ENCODE measurements at regions not wholly inside any gene's neighbourhood (a gene's known extent, or its start where the extent isn't known, plus 50 kb on each side); places are given as distances from the start of the nearest gene placed in this dataset.
"Not testable (repeated sequence)": the region's sequence is repeated elsewhere in the genome, so short reads cannot be mapped to it uniquely, and the experiment has no call there.

- no TSS peak for BruUV-seq (replicated peaks)
- intact Hi-C loops (cut with micrococcal nuclease; ENCODE audit: unreplicated experiment) = no loop called here
- TF ChIP-seq, protein P1, sequence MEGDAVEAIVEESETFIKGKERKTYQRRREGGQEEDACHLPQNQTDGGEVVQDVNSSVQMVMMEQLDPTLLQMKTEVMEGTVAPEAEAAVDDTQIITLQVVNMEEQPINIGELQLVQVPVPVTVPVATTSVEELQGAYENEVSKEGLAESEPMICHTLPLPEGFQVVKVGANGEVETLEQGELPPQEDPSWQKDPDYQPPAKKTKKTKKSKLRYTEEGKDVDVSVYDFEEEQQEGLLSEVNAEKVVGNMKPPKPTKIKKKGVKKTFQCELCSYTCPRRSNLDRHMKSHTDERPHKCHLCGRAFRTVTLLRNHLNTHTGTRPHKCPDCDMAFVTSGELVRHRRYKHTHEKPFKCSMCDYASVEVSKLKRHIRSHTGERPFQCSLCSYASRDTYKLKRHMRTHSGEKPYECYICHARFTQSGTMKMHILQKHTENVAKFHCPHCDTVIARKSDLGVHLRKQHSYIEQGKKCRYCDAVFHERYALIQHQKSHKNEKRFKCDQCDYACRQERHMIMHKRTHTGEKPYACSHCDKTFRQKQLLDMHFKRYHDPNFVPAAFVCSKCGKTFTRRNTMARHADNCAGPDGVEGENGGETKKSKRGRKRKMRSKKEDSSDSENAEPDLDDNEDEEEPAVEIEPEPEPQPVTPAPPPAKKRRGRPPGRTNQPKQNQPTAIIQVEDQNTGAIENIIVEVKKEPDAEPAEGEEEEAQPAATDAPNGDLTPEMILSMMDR (IDR thresholded peaks at IDR 0.05; ENCODE audit: unreplicated experiment) = no peak
- H3K4me3 Mint-ChIP-seq (ENCODE audit: low read depth, unreplicated experiment) = no peak overlapping the region
- H3K36me3 Mint-ChIP-seq (ENCODE audit: insufficient read depth, unreplicated experiment) = no peaks in the 10 kb centered on the region
- CTCF ChIA-PET = no interaction called here
- DNase-seq = no peak
- H3K9me3 Mint-ChIP-seq (ENCODE audit: low read depth, unreplicated experiment) = peaks cover 4% of the 10 kb centered on the region
- no peak overlapping the region for H3K27ac Mint-ChIP-seq (ENCODE audit: unreplicated experiment)
- H3K27me3 Mint-ChIP-seq (ENCODE audit: unreplicated experiment) = peaks cover 52% of the 10 kb centered on the region
- H3K4me1 Mint-ChIP-seq (ENCODE audit: low read depth, unreplicated experiment) = no peaks in the 10 kb centered on the region
Observed at GRCh38 chr5:154598021-154598420, 120.0 kb upstream of the HAND1 start.

DNA sequence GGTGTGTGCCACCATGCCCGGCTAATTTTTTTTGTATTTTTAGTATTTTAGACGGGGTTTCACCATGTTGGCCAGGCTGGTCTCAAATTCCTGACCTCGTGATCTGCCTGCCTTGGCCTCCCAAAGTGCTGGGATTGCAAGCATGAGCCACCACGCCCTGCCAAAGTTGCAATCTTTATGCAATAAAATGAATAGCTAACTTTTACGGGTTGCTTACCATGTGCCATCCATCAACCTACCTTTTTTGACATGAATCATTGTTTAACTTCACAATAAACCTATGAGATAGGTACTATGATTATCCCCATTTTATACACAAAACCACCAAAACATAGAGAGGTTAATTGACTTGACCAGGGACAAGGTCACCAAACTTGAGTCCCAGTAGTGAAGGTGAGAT is 118.8 kb upstream of the HAND1 start:
- BruUV-seq (replicated peaks); CTCF ChIA-PET; H3K4me1 Mint-ChIP-seq (ENCODE audit: low read depth, unreplicated experiment); H3K27ac Mint-ChIP-seq (ENCODE audit: unreplicated experiment); intact Hi-C loops (cut with micrococcal nuclease; ENCODE audit: unreplicated experiment); DNase-seq; H3K36me3 Mint-ChIP-seq (ENCODE audit: insufficient read depth, unreplicated experiment); H3K4me3 Mint-ChIP-seq (ENCODE audit: low read depth, unreplicated experiment); H3K9me3 Mint-ChIP-seq (ENCODE audit: low read depth, unreplicated experiment): not testable (repeated sequence)
- H3K27me3 Mint-ChIP-seq (ENCODE audit: unreplicated experiment) = peaks cover 50% of the 10 kb centered on the region

GRCh38 chr5:154595662-154596061 is 117.6 kb upstream of the HAND1 start:
- BruUV-seq (replicated peaks) = no TSS peak
- TF ChIP-seq, protein P1 (IDR thresholded peaks at IDR 0.05; ENCODE audit: unreplicated experiment) = no peak
- CTCF ChIA-PET = no interaction called here
- no peak for DNase-seq
- Mint-ChIP-seq H3K9me3 (ENCODE audit: low read depth, unreplicated experiment) (peaks cover 4% of the 10 kb centered on the region), H3K27ac (ENCODE audit: unreplicated experiment) (no peak overlapping the region), H3K27me3 (ENCODE audit: unreplicated experiment) (peaks cover 50% of the 10 kb centered on the region), H3K4me1 (ENCODE audit: low read depth, unreplicated experiment) (no peaks in the 10 kb centered on the region), H3K4me3 (ENCODE audit: low read depth, unreplicated experiment) (no peak overlapping the region), H3K36me3 (ENCODE audit: insufficient read depth, unreplicated experiment) (no peaks in the 10 kb centered on the region)
- intact Hi-C loops (cut with micrococcal nuclease; ENCODE audit: unreplicated experiment) = no loop called here

- CTCF ChIA-PET = no interaction called here
- DNase-seq = no peak
- Mint-ChIP-seq H3K4me3 (ENCODE audit: low read depth, unreplicated experiment) (no peak overlapping the region), H3K4me1 (ENCODE audit: low read depth, unreplicated experiment) (no peaks in the 10 kb centered on the region), H3K27me3 (ENCODE audit: unreplicated experiment) (peaks cover 55% of the 10 kb centered on the region), H3K27ac (ENCODE audit: unreplicated experiment) (no peak overlapping the region), H3K36me3 (ENCODE audit: insufficient read depth, unreplicated experiment) (no peaks in the 10 kb centered on the region), H3K9me3 (ENCODE audit: low read depth, unreplicated experiment) (peaks cover 4% of the 10 kb centered on the region)
- no TSS peak for BruUV-seq (replicated peaks)
- intact Hi-C loops (cut with micrococcal nuclease; ENCODE audit: unreplicated experiment) = no loop called here
- TF ChIP-seq, protein P1 (IDR thresholded peaks at IDR 0.05; ENCODE audit: unreplicated experiment) = no peak
Observed at GRCh38 chr5:154593796-154594195, 115.8 kb upstream of the HAND1 start.

GRCh38 chr5:154593071-154593470 is 115.0 kb upstream of the HAND1 start:
- DNase-seq = no peak
- Mint-ChIP-seq H3K27ac (ENCODE audit: unreplicated experiment) (no peak overlapping the region), H3K4me3 (ENCODE audit: low read depth, unreplicated experiment) (no peak overlapping the region), H3K9me3 (ENCODE audit: low read depth, unreplicated experiment) (peaks cover 3% of the 10 kb centered on the region), H3K27me3 (ENCODE audit: unreplicated experiment) (peaks cover 55% of the 10 kb centered on the region), H3K4me1 (ENCODE audit: low read depth, unreplicated experiment) (no peaks in the 10 kb centered on the region), H3K36me3 (ENCODE audit: insufficient read depth, unreplicated experiment) (no peaks in the 10 kb centered on the region)
- BruUV-seq (replicated peaks) = no TSS peak
- TF ChIP-seq, protein P1 (IDR thresholded peaks at IDR 0.05; ENCODE audit: unreplicated experiment) = no peak
- CTCF ChIA-PET = interaction anchor here (0.7 kb wide), 1 partner anchor 26 kb away, joined by 13 read pairs; no protein-coding TSS in a partner anchor
- intact Hi-C loops (cut with micrococcal nuclease; ENCODE audit: unreplicated experiment) = no loop called here
